GM19438 (cell line): ENCODE measurements at regions not wholly inside any gene's neighbourhood (a gene's known extent, or its start where the extent isn't known, plus 50 kb on each side); places are given as distances from the start of the nearest gene placed in this dataset.
"Not testable (repeated sequence)": the region's sequence is repeated elsewhere in the genome, so short reads cannot be mapped to it uniquely, and the experiment has no call there.

Experiments
- ATAC-seq: cut with Tn5 transposase; IDR thresholded peaks from one replicate; pipeline ENCODE4 v1.9.1; 2021; ENCODE audit warnings: low read depth; ENCODE audit not compliant: unreplicated experiment

DNA sequence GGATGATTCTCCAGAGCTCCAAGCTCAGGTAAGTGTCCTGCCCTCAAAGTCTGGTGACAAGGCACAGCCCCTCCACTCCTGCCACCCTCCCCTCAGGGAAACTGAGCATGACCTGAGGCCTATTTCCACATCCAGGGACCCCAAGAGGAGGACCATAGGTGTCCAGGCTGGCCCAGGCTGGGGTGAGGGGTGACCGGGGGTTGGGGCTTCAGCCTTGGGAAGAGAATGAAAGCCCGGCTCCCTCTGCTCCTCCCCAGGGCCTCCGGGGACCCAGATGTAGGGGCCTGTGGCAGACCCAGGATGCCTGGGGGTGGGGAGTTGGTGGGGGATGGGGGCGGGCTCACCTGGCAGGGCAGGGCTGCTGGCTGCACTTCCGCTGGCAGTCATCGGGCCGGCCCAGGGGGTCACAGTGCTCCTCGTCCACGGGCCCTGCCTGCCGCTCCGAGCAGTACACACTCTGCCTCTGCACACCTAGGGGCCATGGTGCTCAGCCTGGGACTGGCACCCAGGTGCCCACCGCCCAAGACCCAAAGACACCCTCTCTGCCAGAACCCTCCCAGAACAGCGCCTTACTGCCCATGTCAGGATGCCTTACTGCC lies 116.5 kb upstream of the AKAP13 start:
- ATAC-seq: not testable (repeated sequence)

DNA sequence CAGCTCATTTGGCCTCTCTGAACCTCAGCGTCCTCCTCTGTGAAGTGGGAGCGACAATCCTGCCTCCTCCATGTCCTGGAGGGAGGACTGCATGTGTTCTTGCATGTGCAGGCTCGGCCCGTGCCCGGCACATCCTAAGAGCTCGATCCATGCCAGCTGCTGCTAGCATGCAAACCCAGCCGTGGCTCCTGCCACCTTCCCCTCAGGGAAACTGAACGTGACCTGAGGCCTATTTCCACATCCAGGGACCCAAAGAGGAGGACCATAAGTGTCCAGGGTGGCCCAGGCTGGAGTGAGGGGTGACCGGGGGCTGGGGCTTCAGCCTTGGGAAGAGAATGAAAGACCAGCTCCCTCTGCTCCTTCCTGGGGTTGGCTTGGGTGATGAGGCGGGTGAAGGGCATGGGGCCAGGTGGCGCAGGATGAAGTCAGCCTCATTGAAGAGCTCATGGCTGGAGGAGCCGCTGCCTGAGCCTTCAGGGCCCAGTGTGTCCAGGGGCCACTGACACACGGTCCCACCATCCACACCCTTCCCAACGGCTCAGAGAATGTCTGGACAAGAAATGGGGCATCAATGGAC lies 115.7 kb upstream of the AKAP13 start:
- ATAC-seq: not testable (repeated sequence)

- not testable (repeated sequence) for ATAC-seq
Observed at GRCh38 chr15:85267158-85267857, 113.1 kb upstream of the AKAP13 start.

GRCh38 chr15:85274315-85275050 lies 105.9 kb upstream of the AKAP13 start:
- no peak for ATAC-seq

GRCh38 chr15:85276508-85276907 lies 103.9 kb upstream of the AKAP13 start:
- no peak for ATAC-seq

- no peak for ATAC-seq
Observed at GRCh38 chr15:85276921-85277320, 103.5 kb upstream of the AKAP13 start.

- no peak for ATAC-seq
Observed at GRCh38 chr15:85277847-85278370, 102.5 kb upstream of the AKAP13 start.

DNA sequence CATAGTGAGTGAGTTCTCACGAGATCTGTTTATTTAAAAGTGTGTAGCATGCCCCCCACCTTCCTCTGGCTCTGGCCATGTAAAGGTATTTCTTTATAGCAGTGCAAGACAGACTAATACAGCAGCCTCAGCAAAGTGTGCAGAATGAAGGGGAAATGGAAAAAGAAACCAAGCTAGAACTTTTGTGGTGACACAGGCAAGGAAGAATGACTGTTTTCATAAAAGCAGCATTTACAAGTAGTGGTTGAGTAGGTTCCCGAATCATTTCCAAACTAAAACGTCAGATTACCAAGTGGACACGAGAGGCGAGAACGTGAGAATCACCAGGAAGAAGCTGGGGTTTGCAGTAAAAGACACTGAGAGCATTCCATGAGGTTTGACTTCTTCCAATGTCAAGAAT lies 100.2 kb upstream of the AKAP13 start:
- ATAC-seq: no peak

DNA sequence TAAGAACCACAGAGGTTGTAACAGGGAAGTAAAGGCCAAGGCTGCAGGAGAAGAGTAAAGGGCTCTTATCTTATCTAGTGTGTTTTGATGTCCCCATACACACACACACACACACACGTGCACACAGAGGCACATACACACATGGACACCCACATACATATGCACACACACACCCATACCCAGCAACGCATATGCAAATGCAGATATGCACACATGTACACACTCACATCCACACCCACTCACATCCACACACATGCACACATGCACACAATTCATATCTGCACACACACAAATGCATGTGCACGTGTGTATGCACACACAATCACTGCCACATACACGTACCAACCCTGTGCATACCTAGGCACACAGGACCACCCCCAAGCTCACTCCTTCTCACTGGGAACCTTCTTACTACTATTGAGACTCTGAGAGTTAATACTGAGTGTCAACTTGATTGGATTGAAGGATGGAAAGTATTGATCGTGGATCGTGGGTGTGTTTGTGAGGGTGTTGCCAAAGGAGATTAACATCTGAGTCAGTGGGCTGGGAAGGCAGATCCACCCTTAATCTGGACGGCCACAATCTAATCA lies 99.0 kb upstream of the AKAP13 start:
- ATAC-seq: no peak

DNA sequence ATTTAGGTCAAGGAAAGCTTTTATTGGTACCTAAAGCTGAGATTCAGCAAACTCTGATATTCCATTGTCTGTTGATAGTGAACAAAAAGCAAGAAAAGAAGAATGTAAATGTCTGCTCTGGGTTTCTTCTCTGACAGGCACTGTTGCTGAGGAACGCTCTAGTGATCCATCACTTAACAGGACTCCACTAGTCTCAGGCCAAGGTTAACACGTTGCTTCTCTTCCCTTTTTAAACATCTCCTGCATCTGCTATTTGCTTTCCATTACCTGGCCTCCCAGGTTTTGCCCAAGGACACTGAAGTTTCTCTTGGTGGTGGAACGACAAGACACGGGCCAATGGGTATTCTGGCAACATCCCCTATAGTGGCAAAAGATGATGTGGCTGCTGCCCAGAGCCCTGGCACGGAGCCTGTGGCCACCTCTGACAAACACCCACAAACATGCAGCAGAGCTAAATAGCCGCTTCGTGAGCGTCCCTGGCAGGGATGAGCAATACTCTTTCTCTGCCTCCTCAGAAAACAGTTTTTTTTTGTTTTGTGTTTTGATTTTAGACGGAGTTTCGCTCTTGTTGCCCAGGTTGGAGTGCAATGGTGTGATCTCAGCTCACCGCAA lies 97.8 kb upstream of the AKAP13 start:
- ATAC-seq: no peak

DNA sequence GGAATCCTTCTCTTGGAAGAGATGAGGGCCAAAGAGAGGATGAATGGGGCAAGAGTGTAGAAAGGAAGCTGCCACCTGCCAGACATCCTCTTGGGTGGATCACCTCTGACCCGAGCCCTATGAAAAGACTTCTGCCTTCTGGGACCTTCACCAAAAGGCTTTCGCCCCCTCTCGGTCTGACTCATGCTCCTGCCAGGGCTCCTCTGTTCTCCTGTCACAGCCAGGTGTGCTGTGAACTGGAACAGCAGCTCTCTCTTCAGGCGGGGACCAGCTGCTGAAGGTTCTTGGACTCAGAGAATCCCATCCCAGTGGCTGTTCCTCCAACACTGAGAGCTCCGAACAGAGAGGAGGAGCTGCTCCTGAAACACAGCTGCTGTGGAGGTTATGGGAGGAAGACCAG lies 96.6 kb upstream of the AKAP13 start:
- ATAC-seq: peak; percentile 86

DNA sequence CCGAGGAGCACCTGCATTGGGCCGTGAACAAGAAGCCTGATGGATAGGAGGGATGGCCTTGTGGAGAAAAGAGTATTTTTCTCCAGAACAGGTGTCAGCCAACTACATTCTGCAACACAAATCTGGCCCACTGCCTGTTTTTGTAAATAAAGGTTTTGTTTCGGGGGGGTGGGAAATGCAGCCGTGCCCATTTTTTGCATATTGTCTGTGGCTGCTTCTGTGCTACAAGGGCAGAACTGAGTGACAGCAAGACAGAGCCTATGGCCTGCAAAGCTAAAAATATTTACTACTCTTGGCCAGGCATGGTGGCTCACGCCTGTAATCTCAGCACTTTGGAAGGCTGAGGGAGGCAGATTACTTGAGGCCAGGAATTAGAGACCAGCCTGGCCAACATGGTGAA lies 95.9 kb upstream of the AKAP13 start:
- ATAC-seq: peak; percentile 58

DNA sequence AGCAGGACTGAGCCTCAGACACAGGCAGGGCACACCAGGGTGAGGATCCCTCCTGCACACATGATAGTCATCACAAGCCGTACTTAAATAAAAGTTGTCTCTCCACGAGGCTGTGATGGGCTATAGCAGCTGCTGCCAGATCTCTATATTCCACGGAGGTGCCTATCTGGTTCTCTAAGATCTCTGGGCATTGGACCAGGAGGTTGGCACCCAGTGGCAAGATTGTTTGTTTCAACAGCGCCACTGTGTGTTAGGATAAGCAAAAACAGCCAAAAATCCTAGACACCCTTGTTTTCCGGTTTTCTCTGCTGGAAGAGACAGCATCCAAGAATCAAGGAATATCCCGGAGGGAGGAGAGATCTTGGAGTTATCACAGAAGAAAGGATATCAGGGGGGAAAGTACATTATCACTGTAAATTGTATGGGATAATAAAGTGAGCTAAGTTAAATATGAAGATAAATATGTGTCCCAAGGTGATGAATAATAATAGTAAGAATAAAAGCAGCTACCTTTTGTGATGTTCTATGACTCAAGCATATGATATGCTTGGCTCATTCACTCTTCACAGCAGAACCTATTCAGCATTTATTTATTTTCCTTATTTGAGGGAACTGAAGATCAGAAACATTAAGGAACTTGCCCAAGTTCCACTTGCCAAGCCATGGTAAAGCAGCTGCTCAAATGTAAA lies 90.6 kb upstream of the AKAP13 start:
- no peak for ATAC-seq

- not testable (repeated sequence) for ATAC-seq
Observed at GRCh38 chr15:85292583-85292982, 87.8 kb upstream of the AKAP13 start.

- ATAC-seq: peak; percentile 89
Observed at GRCh38 chr15:85296615-85297402, 83.6 kb upstream of the AKAP13 start.

DNA sequence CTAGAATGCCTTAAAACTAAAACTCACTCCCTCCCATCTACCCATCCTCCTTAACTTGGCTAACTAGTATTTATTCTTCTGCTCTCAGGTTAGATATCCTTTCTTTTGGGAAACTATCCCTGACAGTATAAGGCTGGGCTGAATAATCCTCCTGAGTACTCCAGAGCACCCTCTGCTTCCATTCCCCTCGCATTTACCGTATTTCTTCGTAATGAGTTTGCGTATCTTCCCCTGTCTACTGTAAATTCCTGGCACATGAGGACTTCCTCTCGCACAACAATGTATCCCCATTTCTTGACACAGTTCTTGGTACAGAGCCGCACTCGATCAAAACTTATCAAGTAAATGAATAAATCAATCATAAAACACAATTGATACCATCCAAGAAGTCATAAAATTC lies 82.9 kb upstream of the AKAP13 start:
- no peak for ATAC-seq

GRCh38 chr15:85298366-85298765 lies 82.0 kb upstream of the AKAP13 start:
- no peak for ATAC-seq

DNA sequence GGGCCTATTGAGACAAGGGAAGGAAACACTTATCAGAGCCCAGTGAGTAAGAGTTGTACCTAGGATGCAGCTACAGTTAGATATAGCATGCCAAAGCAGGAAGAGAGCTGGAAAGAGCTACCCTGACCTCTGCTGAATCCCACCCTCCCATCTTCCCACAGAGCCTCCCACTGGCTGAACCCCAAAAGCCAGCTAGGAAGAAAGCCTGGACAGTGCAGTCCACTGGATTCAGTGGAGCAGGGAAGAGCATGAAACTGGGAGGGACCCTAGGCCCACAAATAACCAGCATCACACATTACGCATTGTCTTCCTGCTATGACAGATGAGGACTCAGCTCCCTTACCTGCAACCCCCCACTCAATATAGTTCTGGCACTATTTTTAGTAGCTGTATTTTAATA lies 81.5 kb upstream of the AKAP13 start:
- ATAC-seq: no peak

- ATAC-seq: no peak
Observed at GRCh38 chr15:85302271-85302670, 78.1 kb upstream of the AKAP13 start.
